H1 (cell line): ENCODE measurements at regions not wholly inside any gene's neighbourhood (a gene's known extent, or its start where the extent isn't known, plus 50 kb on each side); places are given as distances from the start of the nearest gene placed in this dataset.

Experiments used
- CTCF ChIA-PET: fragments of 300-600 bp; sonication (Branson Sonifier 250); formaldehyde crosslinking; loops from one replicate; lab custom pipeline; 2021; ENCODE audit not compliant: partially characterized antibody; lab: Charles Lee
- POLR2A ChIA-PET: fragments of 300-600 bp; sonication (Branson Sonifier 250); formaldehyde crosslinking; loops from one replicate; lab custom pipeline; 2021; ENCODE audit warnings: inconsistent platforms; ENCODE audit not compliant: partially characterized antibody; lab: Charles Lee
- DNase-seq, 2 experiments: peaks; one replicate each; pipeline versions ENCODE4 v3.0.0 to v3.0.0-alpha.2; 2010 to 2022; ENCODE audit warnings: low spot score in 2 of 2, low read depth in 1 of 2, mixed read lengths in 1 of 2
- FAIRE-seq: peaks from 2 replicates; lab custom pipeline; 2011; peaks lifted over from hg19 to GRCh38; lab: Jason Lieb, UNC
- H2AFZ ChIP-seq: 2 replicates; pipeline ENCODE4 v1.8.1; 2012; ENCODE audit warnings: low read length, inconsistent platforms
- H2AK5ac ChIP-seq: 2 replicates; pipeline ENCODE4 v1.6.1; 2013; ENCODE audit warnings: low read depth, low read length
- H2BK120ac ChIP-seq: replicated peaks from 2 replicates; pipeline ENCODE3; 2013; ENCODE audit warnings: low read depth, low read length, inconsistent platforms
- H2BK12ac ChIP-seq: 2 replicates; pipeline ENCODE4 v1.6.1; 2013; ENCODE audit warnings: low read depth, low read length
- H2BK15ac ChIP-seq: 2 replicates; pipeline ENCODE4 v1.6.1; 2013; ENCODE audit warnings: low read length
- H2BK20ac ChIP-seq: 2 replicates; pipeline ENCODE4 v1.6.1; 2013; ENCODE audit warnings: low read length
- H2BK5ac ChIP-seq: 2 replicates; pipeline ENCODE4 v1.6.1; 2013; ENCODE audit warnings: low read depth, low read length
- H3K14ac ChIP-seq: 2 replicates; pipeline ENCODE4 v1.6.1; 2013; ENCODE audit warnings: inconsistent platforms; ENCODE audit not compliant: insufficient read length
- H3K18ac ChIP-seq: 2 replicates; pipeline ENCODE4 v1.6.1; 2013; ENCODE audit warnings: low read length; ENCODE audit errors: extremely low read depth
- H3K23ac ChIP-seq: 2 replicates; pipeline ENCODE4 v1.6.1; 2013; ENCODE audit warnings: inconsistent platforms; ENCODE audit not compliant: insufficient read length
- H3K23me2 ChIP-seq: 2 replicates; pipeline ENCODE4 v1.6.1; 2013; ENCODE audit warnings: low read depth, low read length
- H3K27ac ChIP-seq: 2 replicates; pipeline ENCODE4 v1.6.1; 2011; ENCODE audit warnings: low read depth, low read length, inconsistent platforms
- H3K27me3 ChIP-seq, 4 experiments: replicated peaks in 1 of 4; 1 replicate in 1 of 4; 2 replicates in 3 of 4; pipeline versions ENCODE4 v1.6.1 to v1.8.1; 2011 to 2013; ENCODE audit warnings: low read length in 3 of 4, mild to moderate bottlenecking in 3 of 4, inconsistent platforms in 2 of 4, mixed read lengths in 2 of 4, moderate library complexity in 1 of 4; ENCODE audit not compliant: control insufficient read depth in 3 of 4, insufficient read depth in 3 of 4; ENCODE audit errors: extremely low read depth in 1 of 4
- H3K36me3 ChIP-seq, 4 experiments: 2 replicates each; pipeline versions ENCODE4 v1.6.1 to v1.8.1; 2011 to 2013; ENCODE audit warnings: mild to moderate bottlenecking in 4 of 4, low read length in 3 of 4, moderate library complexity in 2 of 4, control low read depth in 1 of 4, inconsistent platforms in 1 of 4; ENCODE audit not compliant: insufficient read depth in 4 of 4, control insufficient read depth in 2 of 4
- H3K4ac ChIP-seq: replicated peaks from 2 replicates; pipeline ENCODE3; 2013; ENCODE audit warnings: low read length, low read depth, mixed read lengths, inconsistent platforms; ENCODE audit not compliant: insufficient read length
- H3K4me1 ChIP-seq, 4 experiments: replicated peaks in 1 of 4; 1 replicate in 1 of 4; 2 replicates in 3 of 4; pipeline versions ENCODE4 v1.6.1 to v1.8.1; 2011 to 2013; ENCODE audit warnings: low read length in 3 of 4, inconsistent platforms in 2 of 4, mixed read lengths in 1 of 4; ENCODE audit not compliant: insufficient read depth in 4 of 4, control insufficient read depth in 3 of 4
- H3K4me2 ChIP-seq, 2 experiments: 2 replicates each; pipeline versions ENCODE4 v1.6.1 to v1.8.1; 2011 to 2013; ENCODE audit warnings: low read depth in 2 of 2, low read length in 2 of 2, control low read depth in 1 of 2, inconsistent platforms in 1 of 2, mild to moderate bottlenecking in 1 of 2; ENCODE audit not compliant: insufficient read depth in 1 of 2
- H3K4me3 ChIP-seq, 4 experiments: fragments of 200-600, 300-600 bp in 1 of 4; sonication (generic), shearing (Covaris generic), sonication (Bioruptor Twin) in 1 of 4; 2 replicates each; pipeline versions ENCODE4 v1.5.1 to v1.8.1; 2011 to 2016; ENCODE audit warnings: low read length in 4 of 4, low read depth in 3 of 4, control low read depth in 2 of 4, inconsistent platforms in 2 of 4, mild to moderate bottlenecking in 2 of 4, mixed read lengths in 1 of 4, moderate library complexity in 1 of 4; ENCODE audit not compliant: insufficient read depth in 2 of 4; ENCODE audit errors: extremely low read depth in 1 of 4
- H3K56ac ChIP-seq: replicated peaks from 2 replicates; pipeline ENCODE3; 2013; ENCODE audit warnings: low read depth, mild to moderate bottlenecking, mixed read lengths, low read length, inconsistent platforms; ENCODE audit not compliant: insufficient read length
- H3K79me1 ChIP-seq: 2 replicates; pipeline ENCODE4 v1.6.1; 2013; ENCODE audit warnings: low read depth, low read length, control low read depth
- H3K79me2 ChIP-seq, 2 experiments: 2 replicates each; pipeline versions ENCODE4 v1.6.1 to v1.8.1; 2012 to 2013; ENCODE audit warnings: low read length in 2 of 2, mild to moderate bottlenecking in 2 of 2, inconsistent platforms in 1 of 2; ENCODE audit not compliant: insufficient read depth in 2 of 2, control insufficient read depth in 1 of 2
- H3K9ac ChIP-seq, 4 experiments: replicated peaks in 1 of 4; 1 replicate in 1 of 4; 2 replicates in 3 of 4; pipeline versions ENCODE4 v1.6.1 to v1.8.1; 2011 to 2013; ENCODE audit warnings: low read depth in 3 of 4, low read length in 3 of 4, control low read depth in 2 of 4, mild to moderate bottlenecking in 2 of 4, moderate library complexity in 2 of 4, inconsistent platforms in 1 of 4; ENCODE audit errors: extremely low read depth in 1 of 4
- H3K9me3 ChIP-seq, 2 experiments: 2 replicates each; pipeline versions ENCODE4 v1.6.1 to v1.8.1; 2012 to 2013; ENCODE audit warnings: mild to moderate bottlenecking in 2 of 2, moderate library complexity in 2 of 2, control low read depth in 1 of 2, inconsistent platforms in 1 of 2, low read depth in 1 of 2, low read length in 1 of 2, mixed read lengths in 1 of 2; ENCODE audit not compliant: insufficient read depth in 2 of 2
- H4K20me1 ChIP-seq, 2 experiments: replicated peaks in 1 of 2; 2 replicates each; pipeline versions ENCODE3 to v1.8.1; 2011 to 2013; ENCODE audit warnings: inconsistent platforms in 2 of 2, low read length in 2 of 2, mild to moderate bottlenecking in 1 of 2; ENCODE audit not compliant: insufficient read depth in 2 of 2, control insufficient read depth in 1 of 2
- H4K5ac ChIP-seq: 2 replicates; pipeline ENCODE4 v1.6.1; 2013; ENCODE audit warnings: low read length, low read depth, mixed read lengths, inconsistent platforms; ENCODE audit not compliant: insufficient read length
- H4K8ac ChIP-seq: 2 replicates; pipeline ENCODE4 v1.8.0; 2013; ENCODE audit warnings: mild to moderate bottlenecking, moderate library complexity, low read length, inconsistent platforms; ENCODE audit not compliant: insufficient read depth; ENCODE audit errors: extremely low read depth
- H4K91ac ChIP-seq: replicated peaks from 2 replicates; pipeline ENCODE3; 2013; ENCODE audit warnings: low read length, mixed read lengths, inconsistent platforms; ENCODE audit not compliant: insufficient read length
- BRCA1 ChIP-seq: IDR thresholded peaks from 2 replicates; pipeline ENCODE4 v1.6.1; 2012; ENCODE audit warnings: low read depth, low read length, improper control_type of control experiment
- CEBPB ChIP-seq: IDR thresholded peaks from 2 replicates; pipeline ENCODE4 v1.6.1; 2012; ENCODE audit warnings: low read depth, low read length
- CTBP2 ChIP-seq: IDR thresholded peaks from 2 replicates; pipeline ENCODE4 v1.7.0; 2011; ENCODE audit warnings: borderline replicate concordance, mild to moderate bottlenecking, moderate library complexity, mixed read lengths, low read length; ENCODE audit not compliant: insufficient read depth, insufficient read length
- EGR1 ChIP-seq: IDR thresholded peaks from 2 replicates; pipeline ENCODE4 v1.6.1; 2011; ENCODE audit warnings: low read depth, low read length, borderline replicate concordance
- HDAC2 ChIP-seq, 2 experiments: fragments of 300-600 bp in 1 of 2; sonication (generic) in 1 of 2; IDR thresholded peaks; 2 replicates each; pipeline ENCODE4 v1.6.1; 2011 to 2012; ENCODE audit warnings: low read depth in 2 of 2, low read length in 2 of 2, mild to moderate bottlenecking in 2 of 2, moderate library complexity in 2 of 2, borderline replicate concordance in 1 of 2, inconsistent platforms in 1 of 2
- HDAC6 ChIP-seq: IDR thresholded peaks from one replicate; pipeline ENCODE4 v1.7.1; 2012; ENCODE audit warnings: low read depth, mild to moderate bottlenecking, inconsistent platforms, low read length, moderate library complexity
- KDM4A ChIP-seq: IDR thresholded peaks from one replicate; pipeline ENCODE4 v1.7.1; 2012; ENCODE audit warnings: low read depth, mild to moderate bottlenecking, moderate library complexity, low read length, inconsistent platforms; ENCODE audit not compliant: severe bottlenecking
- PHF8 ChIP-seq: fragments of 200-600 bp; sonication (generic); conservative IDR thresholded peaks from 2 replicates; pipeline ENCODE4 v1.7.1; 2012; ENCODE audit warnings: low read depth, mild to moderate bottlenecking, inconsistent platforms, low read length, moderate library complexity
- RFX5 ChIP-seq: IDR thresholded peaks from 2 replicates; pipeline ENCODE4 v1.6.1; 2011; ENCODE audit warnings: low read depth, low read length, improper control_type of control experiment, borderline replicate concordance
- RXRA ChIP-seq: IDR thresholded peaks from 2 replicates; pipeline ENCODE4 v1.6.1; 2011; ENCODE audit warnings: low read depth, mild to moderate bottlenecking, low read length, moderate library complexity; ENCODE audit not compliant: insufficient read depth
- SIN3A ChIP-seq, 2 experiments: IDR thresholded peaks in 1 of 2; conservative IDR thresholded peaks in 1 of 2; 2 replicates each; pipeline ENCODE4 v1.6.1; 2011 to 2012; ENCODE audit warnings: low read length in 2 of 2, improper control_type of control experiment in 1 of 2, low read depth in 1 of 2, mild to moderate bottlenecking in 1 of 2
- TCF12 ChIP-seq: IDR thresholded peaks from 2 replicates; pipeline ENCODE4 v1.6.1; 2011; ENCODE audit warnings: low read depth, mild to moderate bottlenecking, low read length
- WGBS, 2 experiments: shearing (Covaris generic) in 1 of 2; methylation state at CpG; one replicate each; pipeline versions ENCODE4 v1.1.6 to v1.1.7; 2013 to 2015; ENCODE audit warnings: low lambda C conversion rate in 2 of 2, mixed read lengths in 2 of 2, inconsistent platforms in 1 of 2, low coverage in 1 of 2, missing lambda C conversion rate in 1 of 2; ENCODE audit not compliant: insufficient replicate concordance in 2 of 2, insufficient coverage in 1 of 2, insufficient read length in 1 of 2; ENCODE audit errors: extremely low coverage in 1 of 2, missing lambda C conversion rate in 1 of 2; 5-methylcytosine and 5-hydroxymethylcytosine counted together
- TF ChIP-seq, protein P1 (sequence below): IDR thresholded peaks from 2 replicates; pipeline ENCODE4 v1.6.1; 2012; ENCODE audit warnings: inconsistent platforms

DNA sequence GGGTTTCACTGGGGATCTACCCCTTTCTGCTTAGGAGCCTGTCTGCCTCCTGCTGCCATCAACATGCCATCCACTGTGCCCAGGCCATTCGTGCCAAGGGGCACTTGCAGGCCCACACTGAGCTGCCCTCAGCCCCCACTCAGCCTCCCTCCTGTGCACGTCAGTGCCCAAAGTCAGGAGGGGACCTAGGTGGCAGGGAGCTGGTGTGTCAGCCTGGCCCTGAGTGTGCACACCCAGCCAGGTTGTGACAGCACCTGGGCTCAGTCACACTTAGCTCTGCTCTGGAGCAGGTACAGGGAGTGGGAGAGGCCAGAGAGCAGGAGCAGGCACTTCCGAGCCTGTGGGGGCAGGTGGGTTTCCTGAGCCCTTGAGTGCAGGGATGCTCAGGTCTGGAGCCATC lies 63.6 kb upstream of the SYNCRIP start:
- Histone ChIP-seq H3K9ac (no peak overlapping the region), H3K79me2 (no peaks in the 10 kb centered on the region), H3K27ac (no peak overlapping the region), H3K79me1 (no peaks in the 10 kb centered on the region), H4K20me1 (no peaks in the 10 kb centered on the region), H2BK5ac (no peak overlapping the region), H3K23ac (no peak overlapping the region), H3K4me2 (no peak overlapping the region), H2AFZ (no peak overlapping the region), H2BK120ac (no peak overlapping the region), H3K23me2 (no peaks in the 10 kb centered on the region), H3K4ac (no peak overlapping the region), H4K5ac (no peak overlapping the region), H4K8ac (no peak overlapping the region; the same call in 1 of the 2 replicates), H2BK15ac (no peak overlapping the region), H3K27me3 (no peaks in the 10 kb centered on the region), H3K36me3 (no peaks in the 10 kb centered on the region), H2BK12ac (no peak overlapping the region), H3K4me3 (no peak overlapping the region), H3K9me3 (peaks cover 3 to 12% of the 10 kb centered on the region in 2 experiments; a peak in 1 of 4 replicates), H3K56ac (no peak overlapping the region), H3K18ac (no peak overlapping the region), H4K91ac (no peak overlapping the region), H3K14ac (no peak overlapping the region), H3K4me1 (no peaks in the 10 kb centered on the region), H2AK5ac (no peak overlapping the region), H2BK20ac (no peak overlapping the region)
- WGBS, 2 experiments, result 91% methylated on average over 3 of the region's 3 CpGs; no CpG with 5 or more reads in 1 of the 2 experiments
- DNase-seq (no peak), FAIRE-seq (no peak)
- ChIA-PET CTCF (no interaction called here), POLR2A (interaction anchor here (0.7 to 2.9 kb wide), 2 partner anchors 28 to 67 kb away, joined by 3 to 13 read pairs; no protein-coding TSS in a partner anchor)
- no peak for TF ChIP-seq SIN3A (conservative IDR thresholded peaks at IDR 0.05 in 1 of 2, IDR thresholded peaks at IDR 0.05 in 1 of 2; ENCODE audit: low read depth in 1 of 2, low read length in 2 of 2)
- TF ChIP-seq TCF12, result no peak
- TF ChIP-seq CEBPB, result no peak
- TF ChIP-seq HDAC2 (IDR thresholded peaks at IDR 0.05; ENCODE audit: borderline replicate concordance in 1 of 2, low read depth in 2 of 2, low read length in 2 of 2), result no peak
- no peak for TF ChIP-seq HDAC6
- TF ChIP-seq CTBP2, result no peak
- no peak for TF ChIP-seq BRCA1
- no peak for TF ChIP-seq RXRA
- TF ChIP-seq, protein P1, sequence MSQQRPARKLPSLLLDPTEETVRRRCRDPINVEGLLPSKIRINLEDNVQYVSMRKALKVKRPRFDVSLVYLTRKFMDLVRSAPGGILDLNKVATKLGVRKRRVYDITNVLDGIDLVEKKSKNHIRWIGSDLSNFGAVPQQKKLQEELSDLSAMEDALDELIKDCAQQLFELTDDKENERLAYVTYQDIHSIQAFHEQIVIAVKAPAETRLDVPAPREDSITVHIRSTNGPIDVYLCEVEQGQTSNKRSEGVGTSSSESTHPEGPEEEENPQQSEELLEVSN, result no peak
- no peak for TF ChIP-seq PHF8
- TF ChIP-seq EGR1, result no peak
- no peak for TF ChIP-seq KDM4A
- TF ChIP-seq RFX5, result no peak
